DMS79 (cell line): ENCODE measurements at regions not wholly inside any gene's neighbourhood (a gene's known extent, or its start where the extent isn't known, plus 50 kb on each side); places are given as distances from the start of the nearest gene placed in this dataset.

ENCODE experiments used
- DNase-seq: peaks from one replicate; lab custom pipeline; 2025; lab: John Stamatoyannopoulos, UW

GRCh38 chr10:64209561-64209960, 688.4 kb downstream of the REEP3 start:
- DNase-seq: no peak

DNA sequence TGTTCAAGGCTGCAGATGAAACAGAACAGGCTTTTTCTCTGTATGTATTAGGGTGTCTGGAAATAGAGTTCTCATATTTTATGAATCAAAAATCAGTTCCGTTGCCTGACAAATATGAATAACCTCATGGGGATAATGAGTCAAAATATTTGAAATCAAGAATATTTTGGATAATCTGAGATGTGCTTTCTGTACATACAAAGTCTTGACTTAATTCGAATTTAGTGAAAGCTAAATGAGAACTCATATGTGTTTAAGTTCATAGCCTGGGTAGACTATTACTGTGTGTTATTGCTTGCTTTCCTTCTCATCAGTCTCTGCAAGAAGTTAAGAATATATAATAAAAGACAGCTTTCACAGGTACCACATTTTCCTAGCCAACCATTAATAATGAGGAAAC, 689.0 kb downstream of the REEP3 start:
- no peak for DNase-seq

DNA sequence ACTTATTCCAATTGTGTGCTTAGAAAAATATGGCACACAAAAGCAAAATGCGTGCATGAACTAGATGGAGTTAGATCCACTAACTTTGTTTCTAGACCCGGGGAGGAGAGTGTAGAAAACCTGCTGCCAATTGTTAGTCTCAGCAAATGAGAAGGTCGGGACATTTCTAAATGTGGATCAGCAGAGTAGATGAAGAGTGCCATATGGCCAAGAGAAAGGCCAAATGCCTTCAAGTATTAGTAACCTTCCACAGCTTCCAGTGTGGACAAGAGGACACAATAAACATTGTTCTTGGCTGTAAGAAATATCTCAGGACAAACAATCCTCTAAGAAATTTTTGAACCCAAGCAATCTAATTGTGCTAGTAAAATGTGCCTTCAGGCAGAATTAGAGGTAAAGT, 690.3 kb downstream of the REEP3 start:
- no peak for DNase-seq

- no peak for DNase-seq
These were observed 693.9 kb downstream of the REEP3 start for GRCh38 chr10:64215088-64215487.

DNA sequence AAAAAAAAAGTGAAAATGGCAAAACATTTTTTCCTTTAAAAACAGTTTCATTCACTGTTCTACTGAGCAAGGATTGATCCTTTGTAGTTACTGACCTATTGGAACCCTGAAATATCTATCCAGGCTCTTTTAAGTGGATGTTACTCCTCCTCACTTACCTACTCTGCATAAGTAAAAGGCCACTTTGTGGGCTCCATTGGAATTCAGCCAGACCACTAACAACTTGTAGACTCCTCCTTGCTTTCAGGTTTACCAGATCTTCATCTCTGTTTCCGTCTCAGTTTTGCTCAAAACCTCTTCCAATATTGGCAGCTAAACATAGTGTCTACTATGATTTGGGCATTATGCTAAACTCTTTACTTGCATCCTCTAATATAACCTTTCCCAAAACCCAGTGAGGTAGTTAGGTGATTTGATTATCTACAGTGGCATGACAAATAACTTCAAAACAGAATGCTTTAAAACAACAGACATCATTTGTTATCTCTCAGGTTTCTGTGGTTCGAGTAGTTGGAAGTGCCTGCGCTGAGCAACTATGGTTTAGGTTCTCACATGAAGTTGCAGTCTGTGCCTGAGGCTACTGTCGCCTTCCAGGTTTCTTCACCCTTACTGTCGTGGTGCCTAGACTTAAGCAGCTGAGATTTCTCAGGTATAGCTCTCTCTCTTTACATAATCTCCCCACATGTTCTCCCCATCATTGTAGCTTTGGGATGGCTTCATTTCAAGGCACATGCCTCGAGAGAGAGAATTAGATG, 698.2 kb downstream of the REEP3 start:
- no peak for DNase-seq

DNA sequence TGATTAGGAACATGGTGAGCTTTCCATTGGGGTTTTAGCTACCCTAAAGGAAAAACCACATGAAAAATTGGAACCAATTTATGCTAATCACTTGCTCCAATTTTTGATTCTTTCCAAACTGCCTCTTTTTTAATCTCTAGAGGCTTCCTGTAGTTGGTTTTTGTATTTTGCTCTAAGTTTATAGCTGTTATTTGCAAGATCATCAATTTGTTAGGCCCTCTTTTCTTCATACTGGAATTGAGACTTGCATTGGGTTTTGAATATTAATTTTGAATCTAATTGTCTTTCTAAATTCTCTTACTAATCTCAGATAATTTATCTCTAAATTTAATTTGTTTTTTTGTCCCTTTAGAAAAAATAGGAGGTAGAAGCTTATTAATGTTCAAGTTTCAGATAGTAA, 713.3 kb downstream of the REEP3 start:
- DNase-seq: no peak

GRCh38 chr10:64257704-64258103, 736.5 kb downstream of the REEP3 start:
- DNase-seq: no peak

DNA sequence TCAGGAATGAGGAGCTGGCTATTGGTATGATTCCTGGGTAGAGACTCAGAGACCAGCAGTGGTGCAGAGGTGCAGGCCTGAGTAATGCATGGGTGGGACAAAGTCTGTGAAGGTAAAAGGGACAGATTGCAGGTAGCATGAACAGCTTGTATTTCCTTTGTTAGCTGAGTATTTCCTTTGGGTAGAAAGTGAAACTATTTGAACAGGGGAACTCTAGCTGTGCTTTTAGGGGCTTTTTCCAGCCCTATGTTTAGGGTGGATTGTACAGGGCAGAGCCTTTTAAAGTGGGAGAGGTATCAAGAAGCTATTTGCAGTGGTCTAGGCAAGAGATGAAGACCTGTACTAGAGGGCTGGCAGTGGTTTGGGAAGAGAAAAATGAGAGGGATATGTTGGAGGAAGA, 739.9 kb downstream of the REEP3 start:
- DNase-seq: no peak

DNA sequence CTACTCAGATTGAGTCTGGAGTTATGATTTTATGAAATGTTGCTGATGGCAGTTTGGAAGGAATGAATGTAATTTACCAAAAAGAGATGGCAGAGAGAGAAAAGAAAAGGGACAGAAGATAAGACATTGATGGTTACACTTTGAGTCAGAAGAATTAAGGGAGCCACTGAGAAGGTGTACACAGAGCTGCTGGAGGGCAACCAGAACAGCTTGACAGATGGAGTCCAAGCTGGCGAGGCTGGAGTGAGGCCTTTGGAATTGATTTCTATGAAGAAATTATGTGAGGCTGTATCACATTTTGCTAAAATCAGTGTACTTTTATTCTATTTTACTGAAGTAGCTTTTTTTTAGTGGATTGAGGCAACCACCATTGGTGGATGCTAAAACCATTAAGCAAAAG, 740.5 kb downstream of the REEP3 start:
- DNase-seq: no peak

DNA sequence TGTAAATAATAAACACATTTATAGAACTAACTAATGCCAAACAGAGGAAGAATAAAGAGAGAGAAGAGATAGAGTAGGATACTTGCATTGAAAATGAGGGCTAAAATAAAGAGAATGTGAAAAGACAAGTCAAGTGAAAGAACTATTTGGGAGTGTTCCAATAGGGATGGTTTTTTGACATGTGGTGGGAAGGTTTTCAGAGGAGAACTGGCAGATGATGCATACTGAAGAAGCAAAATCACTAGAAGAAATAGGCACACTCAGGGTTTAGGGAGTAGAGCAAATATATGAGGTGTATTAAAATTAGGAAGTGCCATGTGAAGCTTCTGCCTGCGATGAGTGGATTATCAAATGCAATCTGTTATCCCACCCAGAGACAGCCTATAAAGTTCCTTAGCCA, 744.8 kb downstream of the REEP3 start:
- no peak for DNase-seq

- no peak for DNase-seq
These were observed 750.3 kb downstream of the REEP3 start for GRCh38 chr10:64271508-64271907.

GRCh38 chr10:64271983-64272382, 750.8 kb downstream of the REEP3 start:
- no peak for DNase-seq

- no peak for DNase-seq
These were observed 753.8 kb downstream of the REEP3 start for GRCh38 chr10:64275001-64275400.

DNA sequence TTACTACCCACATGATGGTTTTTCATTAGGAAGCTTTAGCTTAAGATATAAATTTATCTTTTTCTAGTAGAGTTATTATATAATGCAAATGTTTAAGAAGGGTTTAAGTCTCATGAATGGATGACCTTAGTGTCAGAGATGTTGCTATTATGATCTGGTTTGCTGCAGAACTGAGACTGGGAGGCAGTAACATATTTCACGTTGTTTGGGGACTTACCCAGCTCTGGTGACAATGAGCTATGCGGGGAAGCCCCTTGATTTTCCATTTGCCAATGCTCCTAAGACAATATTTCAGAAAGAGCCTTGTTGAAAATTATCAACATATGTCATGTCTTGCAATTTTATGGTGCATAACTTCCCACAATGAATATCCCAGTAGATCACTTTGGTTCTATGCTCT, 754.6 kb downstream of the REEP3 start:
- DNase-seq: no peak

DNA sequence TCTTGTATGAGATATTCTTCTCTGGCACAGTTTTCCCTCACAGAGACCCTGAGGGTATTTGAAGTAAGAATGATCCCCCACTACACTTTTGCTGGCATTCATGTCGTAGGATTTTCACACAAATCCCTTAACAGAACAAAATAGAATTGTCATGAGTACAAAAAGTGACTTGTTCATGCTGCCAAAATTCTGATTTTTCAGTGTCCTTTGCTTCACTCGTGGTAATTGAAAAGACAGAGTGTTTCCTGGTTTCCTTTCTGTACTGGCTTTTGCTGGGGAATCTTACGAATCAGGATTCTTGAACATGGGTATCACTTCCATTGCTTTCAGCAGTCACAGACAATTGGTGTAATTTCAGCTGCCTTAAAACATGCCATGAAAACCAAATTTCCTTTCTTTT, 756.3 kb downstream of the REEP3 start:
- DNase-seq: no peak

GRCh38 chr10:64283621-64284020, 762.4 kb downstream of the REEP3 start:
- DNase-seq: no peak

DNA sequence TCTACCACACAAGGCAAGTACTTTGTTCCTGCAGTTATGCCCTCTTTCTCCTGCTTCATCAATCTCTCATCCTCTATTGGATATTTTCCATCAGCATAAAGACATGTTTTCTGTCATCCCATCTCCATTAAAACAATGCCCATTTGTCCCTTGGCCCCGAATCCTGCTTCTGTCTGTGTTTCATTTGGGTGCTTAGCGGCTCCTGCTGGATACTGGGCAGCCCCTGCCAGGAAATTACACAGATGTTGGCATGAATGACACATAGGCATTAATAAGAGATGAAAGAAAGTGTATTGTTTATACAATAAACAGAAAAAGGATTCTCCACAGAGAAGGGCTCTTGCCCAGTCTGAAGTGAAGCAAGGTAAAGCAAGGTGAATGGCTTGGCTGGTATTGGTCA, 765.3 kb downstream of the REEP3 start:
- DNase-seq: no peak

- DNase-seq: no peak
These were observed 767.2 kb downstream of the REEP3 start for GRCh38 chr10:64288404-64288803.

GRCh38 chr10:64303566-64303965, 782.4 kb downstream of the REEP3 start:
- DNase-seq: no peak

DNA sequence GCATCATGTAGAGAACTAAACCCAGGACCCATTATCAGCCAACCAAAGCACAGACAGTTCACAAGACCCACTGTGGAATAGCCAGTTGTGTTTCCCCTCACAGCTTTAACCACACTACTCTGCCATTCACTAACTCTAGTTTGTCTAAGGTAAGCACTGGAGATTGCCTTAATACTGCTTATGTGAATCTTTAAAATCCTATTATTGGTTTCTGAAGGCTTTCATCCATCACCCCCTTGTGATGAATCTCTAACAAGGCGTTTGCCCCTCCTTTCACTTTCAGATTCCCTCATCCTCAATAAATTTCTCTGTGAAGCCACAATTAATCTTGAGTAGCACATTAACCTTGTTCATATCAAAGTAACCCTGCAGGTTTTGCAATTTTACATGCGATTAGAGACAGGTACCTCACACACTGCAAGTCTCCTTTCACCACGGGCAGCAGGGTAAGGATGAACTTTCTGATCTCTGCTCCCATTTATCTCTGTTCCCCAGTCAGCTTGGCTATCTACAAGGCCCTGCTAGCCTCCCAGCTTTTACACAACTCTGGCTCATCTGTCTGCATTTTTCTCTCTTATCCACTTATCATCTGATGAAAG, 785.6 kb downstream of the REEP3 start:
- DNase-seq: no peak

DNA sequence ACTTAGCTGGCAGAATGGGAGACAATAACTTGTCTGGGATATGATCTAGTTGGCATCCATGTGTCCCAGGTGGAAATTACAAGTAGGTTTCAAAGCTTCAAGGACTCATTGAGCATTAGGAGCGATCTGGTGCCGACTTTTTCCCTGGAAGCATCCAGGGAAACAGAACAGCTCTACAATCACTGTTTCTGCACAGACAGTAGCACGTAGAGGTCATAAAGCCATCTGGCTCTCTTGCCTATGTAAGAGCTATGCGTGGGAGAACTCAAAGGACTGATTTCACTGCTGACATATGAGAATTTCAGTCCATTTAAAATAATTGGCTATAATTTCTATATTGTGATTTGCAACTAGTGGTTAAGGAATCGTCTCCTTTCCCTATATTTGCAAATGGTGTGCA, 791.7 kb downstream of the REEP3 start:
- DNase-seq: no peak

- no peak for DNase-seq
These were observed 792.8 kb downstream of the REEP3 start for GRCh38 chr10:64313967-64314366.

DNA sequence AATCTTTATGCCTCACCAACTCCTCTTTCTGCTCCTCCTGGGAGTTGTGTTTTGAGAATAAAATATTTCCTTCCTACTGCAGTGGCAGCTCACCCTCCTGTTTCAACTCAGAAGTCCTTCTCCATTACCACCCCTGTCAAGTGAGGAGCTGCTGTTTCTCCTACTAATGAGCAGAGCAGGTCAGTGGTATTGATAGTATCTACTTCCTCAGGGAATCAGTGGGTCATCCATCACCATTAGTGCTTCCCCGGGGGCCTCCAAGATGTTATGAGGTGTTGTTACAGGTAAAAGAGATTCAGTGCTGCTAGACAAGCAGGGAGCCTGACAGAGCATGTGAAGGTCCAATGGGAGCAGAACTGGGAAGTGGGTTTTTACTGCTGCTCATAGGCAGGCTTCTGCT, 795.2 kb downstream of the REEP3 start:
- DNase-seq: no peak

- DNase-seq: no peak
These were observed 795.6 kb downstream of the REEP3 start for GRCh38 chr10:64316833-64317232.
